ENCODE measurements at regions not wholly inside any gene's neighbourhood (a gene's known extent, or its start where the extent isn't known, plus 50 kb on each side); places are given as distances from the start of the nearest gene placed in this dataset.
"Not testable (repeated sequence)": the region's sequence is repeated elsewhere in the genome, so short reads cannot be mapped to it uniquely, and the experiment has no call there.

DNA sequence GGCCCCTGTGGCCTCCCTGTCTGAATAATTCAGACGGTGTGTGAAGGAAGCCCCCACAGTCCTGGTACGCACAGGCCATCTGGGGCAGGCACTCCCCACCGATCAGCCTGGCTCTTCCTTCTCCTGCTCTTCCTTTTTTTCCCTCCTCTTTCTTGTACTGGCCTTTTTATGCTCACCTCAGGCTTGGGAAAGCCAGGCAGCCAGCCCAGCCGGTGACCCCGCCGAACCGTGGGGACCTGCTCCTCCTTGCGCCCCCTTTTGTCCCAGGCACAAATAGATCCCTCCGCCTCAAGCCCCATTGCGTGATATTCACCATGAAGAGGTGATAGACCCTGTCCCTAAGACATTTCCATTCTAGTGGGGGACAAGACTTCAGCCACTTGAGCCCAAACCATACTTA lies 80.2 kb upstream of the BRD7 start:
- DNase-seq = no peak

DNA sequence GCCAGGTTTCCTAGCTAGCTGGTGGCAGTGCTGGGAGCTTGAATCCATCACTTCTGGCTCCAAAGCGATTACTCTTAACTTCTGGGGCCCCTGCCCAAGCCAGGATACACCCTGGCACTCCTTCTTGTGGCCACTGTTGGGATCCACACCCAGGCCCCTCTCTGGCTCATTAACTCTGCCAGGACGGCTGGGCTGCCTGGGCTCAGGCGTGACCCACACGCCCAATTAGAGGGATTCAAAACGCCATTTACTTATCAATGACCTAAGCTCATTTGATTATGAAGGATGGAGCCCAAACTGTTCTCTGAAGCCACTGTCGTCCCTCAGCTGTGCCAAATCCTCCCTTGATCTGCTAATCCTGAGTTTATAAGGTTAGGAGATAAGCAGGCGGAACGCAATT lies 79.7 kb upstream of the BRD7 start:
- DNase-seq = no peak

DNA sequence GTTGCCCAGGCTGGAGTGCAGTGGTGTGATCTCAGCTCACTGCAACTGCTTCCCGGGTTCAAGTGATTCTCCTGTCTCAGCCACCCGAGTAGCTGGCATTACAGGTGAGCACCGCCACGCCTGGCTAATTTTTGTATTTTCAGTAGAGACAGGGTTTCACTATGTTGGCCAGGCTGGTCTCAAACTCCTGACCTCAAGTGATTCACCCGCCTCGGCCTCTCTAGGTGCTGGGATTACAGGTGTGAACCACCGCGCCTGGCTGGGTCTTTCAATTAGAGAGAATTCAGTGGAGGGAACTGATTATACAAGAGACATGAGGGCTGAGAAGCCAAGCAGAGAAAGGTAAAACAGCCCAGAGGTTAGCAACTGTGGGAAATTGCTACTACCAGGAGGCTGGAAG lies 78.6 kb upstream of the BRD7 start:
- not testable (repeated sequence) for DNase-seq

DNA sequence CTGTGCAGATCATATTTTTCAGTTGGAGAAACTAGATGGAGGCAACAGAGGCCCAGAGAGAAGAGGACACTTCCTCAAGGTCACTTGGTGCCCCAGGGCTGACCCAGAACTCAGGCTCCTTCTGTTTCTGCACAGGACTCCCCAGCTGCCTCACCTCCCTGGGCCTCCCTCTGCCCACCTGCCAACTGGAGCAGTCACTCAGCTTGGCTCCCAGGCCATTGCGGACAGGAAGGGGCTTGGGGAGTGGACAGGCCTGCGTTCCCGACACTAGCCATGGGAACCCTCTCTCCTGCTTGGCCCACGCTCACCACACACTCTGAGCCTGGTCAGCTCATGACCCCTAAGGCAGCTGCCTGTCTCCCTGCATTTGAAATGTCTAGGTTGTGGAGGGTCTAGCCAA lies 78.1 kb upstream of the BRD7 start:
- DNase-seq = no peak

DNA sequence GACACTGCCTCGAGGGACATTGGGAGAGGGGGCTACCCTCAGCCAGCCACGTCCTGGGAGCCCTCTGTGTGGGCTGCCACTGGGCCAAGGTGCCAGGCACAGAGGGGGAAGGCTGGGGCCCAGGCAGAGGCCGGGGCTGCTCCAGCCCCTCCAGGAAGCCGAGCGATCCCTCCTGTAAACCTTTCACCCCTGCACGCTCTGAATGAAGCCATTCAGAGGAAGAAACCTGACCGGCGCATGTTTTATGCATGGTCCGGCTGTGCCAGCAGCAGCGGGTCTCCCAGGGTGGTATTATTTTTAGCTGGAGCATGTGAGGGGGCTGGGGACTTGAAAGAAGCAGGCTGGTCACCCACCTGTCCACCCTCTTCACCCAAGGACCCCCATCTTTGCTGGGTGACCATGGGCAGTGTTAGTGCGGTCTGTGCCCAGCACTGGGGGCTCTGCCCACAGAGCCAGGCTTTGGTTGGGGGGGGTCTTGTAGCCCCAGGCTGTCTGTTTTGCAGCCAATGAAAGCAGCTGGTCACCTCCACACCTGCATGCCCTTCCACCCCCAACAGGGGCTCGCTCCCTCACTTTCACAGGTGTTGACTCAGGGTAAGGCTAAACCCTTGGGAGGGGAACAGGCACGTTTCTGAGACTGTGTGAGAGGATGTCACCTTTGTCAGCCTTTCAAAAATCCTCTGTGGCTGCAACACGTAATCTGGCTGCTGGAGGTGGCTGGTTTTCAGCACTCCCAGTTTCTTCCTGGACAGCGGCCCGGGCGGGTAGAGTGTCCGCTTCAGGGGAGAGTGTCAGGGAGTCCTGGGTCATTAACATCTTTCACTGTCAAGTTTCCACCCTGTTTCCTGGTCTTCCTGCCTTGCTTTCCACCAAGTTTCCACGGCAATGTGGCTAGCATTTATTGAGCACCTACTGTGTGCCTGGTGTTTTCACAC lies 77.1 kb upstream of the BRD7 start:
- no peak for DNase-seq

DNA sequence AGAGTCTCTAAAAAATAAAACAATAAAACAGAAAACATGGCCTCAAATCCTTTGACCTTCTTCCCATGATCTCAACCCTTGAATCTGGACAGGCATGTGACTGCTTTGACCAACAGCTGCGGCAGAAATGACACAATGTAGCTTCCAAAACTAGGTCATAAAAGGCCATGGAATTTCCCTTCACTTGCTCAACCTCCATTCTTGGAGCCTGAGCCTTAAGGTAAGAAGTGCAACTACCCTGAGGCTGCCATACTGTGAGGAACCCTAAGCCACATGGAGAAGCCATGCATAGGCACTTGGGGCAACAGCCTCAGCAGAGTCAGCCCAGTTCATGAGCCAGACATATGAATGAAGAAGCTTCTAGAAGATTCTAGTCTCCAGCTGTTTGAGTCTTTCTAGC lies 75.7 kb upstream of the BRD7 start:
- DNase-seq = no peak

DNA sequence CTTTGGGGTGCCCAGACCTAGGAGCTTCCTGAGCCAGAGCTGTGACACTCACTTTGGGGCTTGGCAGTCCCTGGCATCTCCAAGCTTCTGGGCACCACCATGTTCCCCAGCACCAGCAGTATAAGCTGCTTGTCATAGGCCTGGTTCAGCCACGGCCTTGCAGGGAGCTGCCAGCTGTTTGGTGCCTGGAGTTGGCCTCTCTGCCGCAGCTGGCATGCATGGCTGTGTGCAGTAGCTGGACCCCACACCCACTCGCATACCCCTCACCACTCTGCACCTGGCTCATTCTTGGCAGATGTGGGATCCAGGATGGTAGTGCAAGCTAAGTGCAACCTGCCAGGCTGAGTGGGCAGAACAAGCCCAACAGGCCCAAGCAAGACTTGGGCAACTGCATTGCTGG lies 73.4 kb upstream of the BRD7 start:
- no peak for DNase-seq

DNA sequence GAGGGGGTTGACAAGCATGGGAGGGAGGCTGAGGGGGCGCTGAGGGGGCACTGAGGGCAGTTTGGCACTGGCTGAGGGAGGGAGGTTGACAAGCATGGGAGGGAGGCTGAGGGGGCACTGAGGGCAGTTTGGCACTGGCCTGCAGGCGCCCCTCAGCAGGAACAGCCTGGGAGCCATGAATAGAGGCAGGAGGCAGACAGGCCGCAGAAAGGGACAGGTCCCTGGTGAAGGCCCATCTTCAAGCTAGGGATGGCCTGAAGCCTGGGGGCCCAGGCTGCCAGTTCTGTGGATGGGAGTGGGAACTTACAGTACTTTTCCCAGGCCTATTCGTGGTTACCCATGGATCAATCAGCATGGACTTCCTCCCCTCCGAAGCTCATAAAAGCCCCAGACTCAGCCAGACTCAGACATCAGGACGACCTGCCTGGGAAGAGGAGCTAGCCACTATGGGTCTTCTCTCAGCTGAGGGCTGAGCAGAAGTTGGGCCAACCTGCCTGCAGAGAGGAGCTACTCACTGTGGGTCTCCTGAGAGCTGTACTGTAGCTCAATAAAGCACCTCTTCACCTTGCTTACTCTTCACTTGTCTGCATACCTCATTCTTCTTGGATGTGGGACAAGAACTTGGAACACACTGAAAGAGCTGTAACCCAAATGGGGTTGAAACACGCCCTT lies 72.8 kb upstream of the BRD7 start:
- no peak for DNase-seq

DNA sequence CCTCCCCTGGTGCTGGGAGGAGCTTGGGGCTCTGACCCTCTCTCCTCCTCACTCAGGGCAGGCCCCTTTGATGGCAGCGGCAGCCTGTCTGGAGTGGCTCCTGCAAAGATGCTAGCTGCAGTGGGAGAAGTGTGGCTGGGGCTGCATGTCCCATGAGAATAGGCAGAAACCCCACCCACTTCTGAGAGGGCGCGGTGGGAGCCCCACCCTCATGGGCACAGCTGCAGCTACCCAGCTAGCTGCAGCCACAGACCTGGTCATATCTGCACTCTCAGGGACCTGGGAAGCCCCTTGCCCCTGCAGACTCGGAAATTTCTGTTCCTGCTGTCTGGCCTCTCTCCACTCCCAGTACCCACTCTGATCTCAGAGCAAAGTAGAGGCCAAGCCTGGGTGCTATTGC lies 72.2 kb upstream of the BRD7 start:
- no peak for DNase-seq

DNA sequence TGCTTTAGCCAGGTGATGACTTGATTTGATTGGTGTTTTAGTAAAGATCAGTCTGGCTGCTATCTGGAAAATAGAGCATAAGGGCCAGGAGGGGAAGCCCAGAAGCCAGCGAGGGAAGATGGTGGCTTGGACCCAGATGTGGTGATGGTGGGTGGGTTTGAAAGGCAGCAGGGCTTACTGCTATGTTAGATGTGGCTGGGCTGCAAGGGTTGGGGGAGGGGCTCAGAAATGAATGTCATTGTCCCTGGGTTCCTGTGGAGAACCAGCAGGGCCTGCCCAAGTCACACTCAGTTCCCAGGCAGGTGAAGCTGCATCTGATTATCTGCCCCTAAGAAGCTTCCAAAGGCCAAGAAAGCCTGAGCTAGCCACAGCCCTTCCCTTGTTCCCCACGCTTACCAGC lies 71.7 kb upstream of the BRD7 start:
- DNase-seq = no peak

DNA sequence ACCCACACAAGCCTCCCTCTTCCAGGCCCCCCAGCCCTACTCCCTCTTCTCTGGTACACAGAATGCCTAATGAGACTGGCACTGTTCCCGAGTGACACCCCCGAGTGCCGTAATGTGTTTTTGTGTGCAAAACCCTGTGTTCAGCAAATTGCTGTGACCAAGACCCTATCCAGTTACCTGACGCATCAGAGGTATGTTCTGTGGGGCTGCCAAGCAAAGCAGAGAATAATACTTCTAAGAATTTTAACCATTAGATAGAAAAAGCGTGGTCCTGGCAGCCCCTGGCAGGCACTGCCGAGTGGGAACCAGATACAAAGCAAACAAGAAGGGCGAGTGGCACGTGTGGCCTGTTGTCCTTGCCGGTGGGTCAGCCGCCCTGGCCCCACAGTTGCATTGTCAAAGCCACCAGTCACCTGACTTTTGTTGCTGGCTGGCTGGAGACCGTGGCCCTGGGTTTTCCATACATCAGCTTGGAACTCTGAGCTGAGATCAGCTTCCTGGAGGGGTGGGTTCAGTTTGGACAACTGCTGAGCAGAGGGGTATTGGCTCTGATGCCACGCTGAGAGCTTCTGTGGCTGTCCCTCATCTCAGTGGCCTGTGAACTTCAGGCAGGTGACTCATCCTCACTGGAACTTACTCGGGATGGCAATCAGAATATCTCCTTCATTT lies 69.1 kb upstream of the BRD7 start:
- DNase-seq = no peak

DNA sequence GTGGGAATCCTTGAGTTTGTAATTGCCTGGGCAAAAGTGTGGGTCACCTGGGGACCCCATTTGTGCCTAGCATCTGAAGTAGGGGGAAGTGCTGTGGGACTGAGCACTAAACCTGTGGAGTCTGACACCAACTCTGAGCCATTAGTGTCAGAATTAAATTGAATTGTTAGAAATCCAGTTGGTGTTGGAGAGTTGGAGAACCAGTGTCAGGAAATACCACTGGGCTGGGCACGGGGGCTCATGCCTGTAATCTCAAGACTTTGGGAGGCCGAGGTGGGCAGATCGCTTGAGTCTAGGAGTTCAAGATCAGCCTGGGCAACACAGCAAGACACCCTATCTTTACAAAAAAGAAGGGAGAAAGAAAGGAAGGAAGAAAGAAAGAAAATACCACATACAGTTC lies 67.5 kb upstream of the BRD7 start:
- DNase-seq = no peak

DNA sequence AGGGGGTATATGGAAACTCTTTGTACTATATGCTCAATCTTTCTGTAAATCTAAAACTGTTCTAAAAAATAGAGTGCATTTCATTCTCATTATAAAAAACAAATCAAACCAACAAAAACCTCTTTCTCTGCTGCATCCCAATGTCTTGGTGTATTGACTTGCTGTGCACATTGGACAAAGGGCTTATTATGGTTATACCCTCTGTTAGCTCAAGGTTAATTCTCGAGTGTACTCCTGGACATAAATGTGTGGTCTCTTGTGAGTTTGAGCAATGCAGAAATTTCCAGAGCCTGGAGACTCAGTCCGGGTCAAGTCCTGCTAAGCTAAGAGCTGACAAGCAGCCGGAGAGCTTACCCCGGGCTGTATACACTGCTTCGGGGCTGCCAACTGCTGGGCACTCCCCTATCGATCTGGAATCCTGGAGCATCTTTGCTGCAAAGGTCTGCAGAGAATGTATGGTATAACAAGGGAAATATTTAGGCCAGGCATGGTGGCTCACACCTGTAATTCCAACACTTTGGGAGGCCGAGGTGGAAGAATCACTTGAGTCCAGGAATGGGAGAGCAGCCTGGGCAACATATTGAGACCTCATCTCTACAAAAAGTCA lies 66.2 kb upstream of the BRD7 start:
- DNase-seq = no peak

DNA sequence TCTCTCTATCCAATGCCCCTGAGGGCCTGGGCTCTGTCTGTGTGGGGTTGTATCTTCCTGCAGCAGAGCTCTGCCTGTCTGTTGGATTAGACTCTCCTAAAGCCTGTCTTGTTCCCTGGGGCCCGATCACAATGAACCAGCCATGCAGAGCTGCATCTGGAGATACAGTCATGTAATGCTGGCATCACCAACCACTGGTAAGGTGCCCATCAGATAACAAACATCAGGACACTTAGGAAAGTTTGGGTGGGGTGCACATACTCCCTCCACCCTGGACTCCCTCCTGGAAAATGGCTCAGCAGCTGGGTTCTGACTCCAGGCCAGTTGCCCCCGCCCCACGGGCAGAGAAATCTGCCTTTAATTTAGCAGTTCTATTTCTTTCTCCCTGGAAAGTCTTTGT lies 61.3 kb upstream of the BRD7 start:
- DNase-seq = no peak

DNA sequence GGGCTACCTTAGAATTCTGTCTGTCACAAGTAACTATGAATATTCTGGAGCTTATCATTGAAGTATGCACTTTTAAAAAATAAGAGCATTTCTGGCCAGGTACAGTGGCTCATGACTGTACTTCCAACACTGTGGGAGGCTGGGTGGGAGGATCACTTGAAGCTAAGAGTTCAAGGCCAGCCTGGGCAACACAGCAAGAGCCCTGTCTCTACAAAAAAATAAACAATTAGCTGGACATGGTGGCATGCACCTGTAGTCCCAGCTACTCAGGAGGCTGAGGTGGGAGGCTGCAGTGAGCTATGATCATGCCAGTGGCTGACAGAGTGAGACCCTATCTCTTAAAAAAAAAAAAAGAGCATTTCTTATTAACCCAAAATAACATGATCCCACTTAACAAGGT lies 60.0 kb upstream of the BRD7 start:
- DNase-seq = no peak

DNA sequence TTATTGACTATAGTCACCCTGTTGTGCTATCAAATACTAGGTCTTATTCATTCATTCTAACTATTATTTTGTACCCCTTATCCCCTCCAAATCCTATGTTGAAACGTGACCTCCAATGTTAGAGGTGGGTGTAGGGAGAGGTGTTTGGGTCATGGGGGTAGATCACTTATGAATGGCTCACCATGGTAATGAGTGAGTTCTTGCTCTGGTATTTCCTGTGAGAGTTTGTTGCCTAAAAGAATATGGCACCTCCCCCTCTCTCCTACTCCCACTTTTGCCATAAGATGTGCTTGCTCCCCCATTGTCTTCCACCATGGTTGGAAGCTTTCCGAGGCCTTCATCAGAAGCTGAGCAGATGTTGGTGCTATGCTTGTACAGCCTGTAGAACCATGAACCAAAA lies 59.3 kb upstream of the BRD7 start:
- peak; percentile 10 for DNase-seq

DNA sequence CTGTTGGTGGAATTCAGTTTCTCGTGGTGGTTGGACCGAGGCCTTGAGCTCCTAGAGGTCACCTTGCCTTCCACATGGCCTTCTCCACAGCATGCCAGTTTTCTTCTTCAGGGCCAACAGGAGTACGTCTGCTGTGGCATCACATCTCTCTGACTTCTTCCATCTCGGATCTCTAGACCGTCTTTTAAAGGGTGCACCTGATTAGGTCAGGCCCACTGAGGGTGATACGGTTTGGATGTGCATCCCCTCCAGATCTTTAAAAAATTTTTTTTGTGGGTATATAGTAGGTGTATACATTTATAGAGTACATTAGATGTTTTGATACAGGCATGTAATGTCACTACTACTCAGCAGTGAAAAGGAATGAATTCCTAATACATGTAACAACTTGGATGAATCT lies 58.3 kb upstream of the BRD7 start:
- no peak for DNase-seq

DNA sequence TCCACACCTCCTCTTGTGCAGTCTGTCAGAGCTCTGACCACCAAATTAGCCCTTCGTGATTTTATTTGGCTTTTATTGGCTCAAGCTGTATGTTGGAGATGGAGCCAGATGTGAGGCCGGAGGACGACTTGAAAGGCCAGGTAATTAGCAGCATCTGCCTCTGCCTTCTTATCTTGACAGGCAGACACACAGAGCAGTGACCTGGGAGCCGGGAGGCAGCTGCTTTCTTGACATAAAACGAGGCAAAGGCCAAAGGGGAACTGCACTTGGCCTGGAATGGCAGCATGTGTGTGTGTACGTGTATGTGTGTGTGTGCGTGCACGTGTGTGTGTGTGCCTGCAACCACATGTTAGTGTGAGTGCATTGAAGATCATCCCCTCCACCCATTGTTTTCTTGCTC lies 56.9 kb upstream of the BRD7 start:
- DNase-seq = no peak

DNA sequence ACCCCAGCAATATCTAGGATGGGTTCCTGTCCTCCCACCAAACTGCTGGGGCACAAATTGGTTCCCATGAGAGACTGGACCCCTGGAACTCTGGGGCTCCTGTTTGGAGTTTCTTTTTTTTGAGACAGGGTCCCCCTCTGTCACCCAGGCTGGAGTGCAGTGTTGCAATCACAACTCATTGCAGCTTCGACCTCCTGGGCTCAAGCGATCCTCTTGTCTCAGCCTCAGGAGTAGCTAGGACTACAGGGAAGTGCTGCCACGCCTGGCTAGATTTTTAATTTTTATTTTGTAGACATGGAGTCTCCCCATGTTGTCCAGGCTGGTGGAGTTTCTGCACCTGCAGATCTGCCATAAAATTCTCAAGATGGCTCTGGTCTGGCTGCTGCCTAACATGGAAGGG lies 56.3 kb upstream of the BRD7 start:
- no peak for DNase-seq

DNA sequence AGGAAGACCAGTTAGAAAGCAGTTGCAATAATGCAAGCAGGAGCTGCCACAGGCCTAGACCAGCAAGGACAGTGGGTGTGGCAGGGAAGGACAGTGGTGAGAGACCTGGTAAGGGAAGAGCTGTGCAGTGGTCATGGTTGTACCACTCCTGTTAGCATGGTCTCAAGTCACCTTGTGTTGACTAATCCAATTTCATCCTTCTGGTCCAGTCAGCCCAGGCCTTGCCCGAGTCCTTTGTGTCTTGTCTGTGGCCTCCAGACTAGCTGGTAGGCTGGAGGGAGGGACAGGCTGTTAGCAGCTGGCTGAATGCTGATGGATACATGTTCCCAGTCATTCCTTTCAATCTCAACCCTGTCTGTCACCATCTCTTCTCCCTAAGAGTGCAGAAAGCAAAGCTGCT lies 54.1 kb upstream of the BRD7 start:
- no peak for DNase-seq

DNA sequence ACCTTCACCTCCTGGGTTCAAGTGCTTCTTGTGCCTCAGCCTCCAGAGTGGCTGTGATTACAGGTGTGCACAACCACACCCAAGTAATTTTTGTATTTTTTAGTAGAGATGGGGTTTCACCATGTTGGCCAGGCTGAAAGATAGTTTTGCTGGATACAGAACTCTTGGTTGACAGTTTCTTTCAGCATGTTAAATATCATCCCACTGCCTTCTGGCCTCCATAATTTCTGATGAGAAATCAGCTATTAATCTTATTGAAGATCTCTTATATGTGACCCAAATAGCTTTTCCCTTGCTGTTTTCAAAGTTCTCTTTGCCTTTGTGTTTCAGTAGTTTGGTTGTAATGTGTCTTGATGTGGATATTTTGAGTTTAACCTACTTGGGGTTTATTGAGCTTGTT lies 50.3 kb upstream of the BRD7 start:
- DNase-seq = no peak

All from dermis blood vessel endothelial cell (primary cell).